Suprapubic skin (tissue), 4 donors: ENCODE measurements at regions not wholly inside any gene's neighbourhood (a gene's known extent, or its start where the extent isn't known, plus 50 kb on each side); places are given as distances from the start of the nearest gene placed in this dataset.

Source experiments
- CTCF ChIP-seq, 2 donors: fragments of 200-600 bp in 1 of 2; fragments of 450-650 bp in 1 of 2; sonication (generic) in 1 of 2; IDR thresholded peaks; one replicate each; pipeline ENCODE4 v1.5.1; 2016 to 2019; ENCODE audit warnings: antibody characterized with exemption in 2 of 2, mild to moderate bottlenecking in 1 of 2, moderate library complexity in 1 of 2
- POLR2A ChIP-seq, 2 donors: fragments of 450-650 bp; IDR thresholded peaks; one replicate each; pipeline ENCODE4 v1.6.1; 2017; ENCODE audit warnings: antibody characterized with exemption in 2 of 2, mild to moderate bottlenecking in 2 of 2, moderate library complexity in 2 of 2
- POLR2AphosphoS5 ChIP-seq, 3 donors: sonication (generic); formaldehyde crosslinking; IDR thresholded peaks; one replicate each; pipeline ENCODE4 v1.6.1; 2017; ENCODE audit warnings: antibody characterized with exemption in 3 of 3

- TF ChIP-seq POLR2A (IDR thresholded peaks at IDR 0.05) (no peak), CTCF (IDR thresholded peaks at IDR 0.05) (no peak), POLR2AphosphoS5 (IDR thresholded peaks at IDR 0.05) (no peak)
These were observed 56.0 kb upstream of the OR13F1 start for GRCh38 chr9:104448036-104448435.
